ENCODE measurements at regions not wholly inside any gene's neighbourhood (a gene's known extent, or its start where the extent isn't known, plus 50 kb on each side); places are given as distances from the start of the nearest gene placed in this dataset.
"Not testable (repeated sequence)": the region's sequence is repeated elsewhere in the genome, so short reads cannot be mapped to it uniquely, and the experiment has no call there.

DNA sequence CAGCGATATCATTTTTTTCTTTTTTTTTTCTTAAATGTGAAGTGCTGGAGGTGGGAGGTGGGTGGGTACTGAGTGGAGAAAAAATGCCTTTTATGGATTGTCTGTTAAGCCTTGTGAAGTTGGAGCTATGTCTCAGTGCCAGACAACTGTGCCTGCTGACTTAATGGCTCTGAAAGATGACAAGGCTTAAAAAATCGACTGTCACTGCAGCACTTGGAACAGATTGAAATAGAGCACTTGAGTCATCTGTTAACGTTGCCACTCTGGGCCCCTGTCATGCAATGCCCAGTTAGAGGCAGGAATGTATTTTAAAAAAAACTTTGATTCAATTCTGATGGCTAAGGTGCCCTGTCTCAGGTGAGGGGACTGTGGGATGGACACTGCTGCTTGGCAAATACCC lies 108.2 kb upstream of the HS3ST2 start:
- in situ Hi-C loops (cut with MboI; ENCODE audit: low sequenced_read_pairs), result no loop called here

- in situ Hi-C loops (cut with MboI; ENCODE audit: low sequenced_read_pairs), result no loop called here
These were observed 103.6 kb upstream of the HS3ST2 start for GRCh38 chr16:22710326-22710725.

- in situ Hi-C loops (cut with MboI; ENCODE audit: low sequenced_read_pairs), result no loop called here
These were observed 102.1 kb upstream of the HS3ST2 start for GRCh38 chr16:22711847-22712246.

DNA sequence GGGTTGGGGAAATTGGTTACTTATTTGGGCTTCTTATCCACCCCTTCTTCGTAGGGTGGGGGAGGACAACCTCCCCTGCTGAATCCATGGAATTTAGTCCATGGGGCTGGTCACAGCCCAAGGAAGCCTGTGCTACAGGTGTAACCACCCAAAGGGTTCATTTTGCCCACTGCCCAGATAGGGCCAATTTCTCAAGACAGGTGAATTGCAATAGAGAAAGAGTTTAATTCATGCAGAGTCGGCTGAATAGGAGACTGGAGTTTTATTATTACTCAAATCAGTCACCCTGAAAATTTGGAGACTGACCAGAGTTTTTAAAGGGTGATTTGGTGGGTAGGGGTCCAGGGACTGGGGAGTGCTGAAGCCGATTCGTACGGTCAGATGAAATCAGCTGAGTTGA lies 101.5 kb upstream of the HS3ST2 start:
- in situ Hi-C loops (cut with MboI; ENCODE audit: low sequenced_read_pairs), result no loop called here

DNA sequence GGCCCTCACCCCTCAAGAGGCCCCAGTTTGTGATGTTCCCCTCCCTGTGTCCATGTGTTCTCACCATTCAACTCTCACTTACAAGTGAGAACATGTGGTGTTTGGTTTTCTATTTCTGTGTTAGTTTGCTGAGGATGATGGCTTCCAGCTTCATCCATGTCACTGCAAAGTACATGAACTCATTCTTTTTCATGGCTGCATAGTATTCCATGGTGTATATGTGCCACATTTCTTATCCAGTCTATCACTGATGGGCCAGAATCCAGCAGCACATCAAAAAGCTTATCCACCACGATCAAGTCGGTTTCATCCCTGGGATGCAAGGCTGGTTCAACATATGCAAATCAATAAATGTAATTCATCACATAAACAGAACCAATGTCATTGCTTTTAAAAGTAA lies 95.4 kb upstream of the HS3ST2 start:
- in situ Hi-C loops (cut with MboI; ENCODE audit: low sequenced_read_pairs), result not testable (repeated sequence)

GRCh38 chr16:22719945-22720344 lies 94.0 kb upstream of the HS3ST2 start:
- in situ Hi-C loops (cut with MboI; ENCODE audit: low sequenced_read_pairs), result no loop called here

DNA sequence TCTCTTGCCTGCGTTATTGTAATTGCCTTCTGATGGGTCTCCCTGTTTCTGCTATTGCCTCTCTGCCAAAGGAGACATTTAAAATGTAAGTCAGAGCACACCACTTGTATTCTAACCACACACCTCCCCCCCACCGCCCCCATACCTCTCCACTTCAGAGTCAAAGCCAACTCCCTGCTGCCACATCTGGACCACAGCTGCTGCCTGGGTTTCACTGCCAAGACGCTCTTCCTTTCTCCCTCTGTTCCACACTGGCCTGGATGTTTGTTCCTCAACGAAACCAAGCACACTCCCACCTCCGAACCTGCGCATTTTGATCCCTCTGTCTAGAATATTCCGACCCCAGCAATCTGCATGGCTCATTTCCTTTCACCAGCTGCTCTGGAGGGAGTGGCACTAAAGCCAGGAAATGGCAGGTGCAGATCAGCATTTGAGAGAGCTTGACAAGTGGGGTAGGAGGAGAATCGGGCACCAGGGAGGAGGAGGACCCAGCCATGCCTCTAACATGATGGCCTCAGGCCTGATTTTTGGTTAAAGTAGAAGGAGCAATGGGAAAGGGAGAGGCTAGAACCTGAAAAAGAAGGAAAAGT lies 92.4 kb upstream of the HS3ST2 start:
- in situ Hi-C loops (cut with MboI; ENCODE audit: low sequenced_read_pairs), result no loop called here

GRCh38 chr16:22722551-22723541 lies 91.1 kb upstream of the HS3ST2 start:
- in situ Hi-C loops (cut with MboI; ENCODE audit: low sequenced_read_pairs), result not testable (repeated sequence)

DNA sequence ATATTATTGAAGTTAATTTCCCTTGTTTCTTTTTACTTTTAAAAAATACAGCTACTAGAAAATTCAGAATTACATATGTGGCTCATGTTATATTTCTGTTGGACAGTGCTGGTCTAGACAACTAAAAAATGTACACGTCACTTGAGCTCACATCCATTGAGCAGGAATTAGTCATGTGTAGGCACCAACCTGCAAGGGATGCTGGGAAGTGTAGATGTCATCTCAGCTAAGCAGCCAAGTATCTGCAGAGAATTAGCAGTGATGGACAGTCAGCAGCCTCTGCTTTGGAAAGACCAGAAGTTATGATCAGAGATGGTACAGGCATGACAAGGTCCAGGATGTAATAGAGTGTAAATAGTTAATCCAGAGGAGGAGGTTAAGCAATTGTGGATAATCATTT lies 87.1 kb upstream of the HS3ST2 start:
- in situ Hi-C loops (cut with MboI; ENCODE audit: low sequenced_read_pairs), result no loop called here

GRCh38 chr16:22727285-22728166 lies 86.4 kb upstream of the HS3ST2 start:
- in situ Hi-C loops (cut with MboI; ENCODE audit: low sequenced_read_pairs), result no loop called here

DNA sequence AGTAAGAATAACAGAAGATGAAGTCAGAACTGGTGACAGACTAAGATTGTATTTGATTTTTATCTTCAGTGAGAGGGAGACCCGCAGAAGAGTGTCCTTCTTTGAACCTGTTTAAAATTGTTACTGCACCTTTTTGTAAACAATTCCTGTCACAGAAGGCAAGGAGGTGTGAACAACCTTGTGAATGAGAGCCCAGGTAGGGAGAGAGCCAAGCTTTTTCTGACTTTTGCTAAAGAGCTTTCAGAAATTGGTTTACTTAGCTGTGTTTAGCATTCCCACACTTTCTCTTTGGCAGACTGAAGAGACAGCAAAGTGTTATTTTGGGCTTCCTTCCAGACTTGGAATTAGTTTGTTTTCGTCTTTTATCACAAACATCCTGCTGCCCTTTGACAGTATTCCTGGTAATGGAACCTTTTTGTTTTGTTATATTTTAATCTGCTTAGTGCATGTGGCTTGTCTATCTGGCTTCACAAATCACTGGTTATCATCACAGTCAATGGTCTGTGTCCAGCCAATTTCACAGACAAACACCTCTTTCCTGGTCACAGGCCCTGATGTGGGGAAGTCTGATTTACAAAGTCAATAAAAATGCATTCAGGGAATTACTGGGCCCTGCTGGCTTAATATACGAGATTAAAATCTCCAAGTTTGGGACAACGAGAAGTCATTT lies 85.7 kb upstream of the HS3ST2 start:
- in situ Hi-C loops (cut with MboI; ENCODE audit: low sequenced_read_pairs), result no loop called here

DNA sequence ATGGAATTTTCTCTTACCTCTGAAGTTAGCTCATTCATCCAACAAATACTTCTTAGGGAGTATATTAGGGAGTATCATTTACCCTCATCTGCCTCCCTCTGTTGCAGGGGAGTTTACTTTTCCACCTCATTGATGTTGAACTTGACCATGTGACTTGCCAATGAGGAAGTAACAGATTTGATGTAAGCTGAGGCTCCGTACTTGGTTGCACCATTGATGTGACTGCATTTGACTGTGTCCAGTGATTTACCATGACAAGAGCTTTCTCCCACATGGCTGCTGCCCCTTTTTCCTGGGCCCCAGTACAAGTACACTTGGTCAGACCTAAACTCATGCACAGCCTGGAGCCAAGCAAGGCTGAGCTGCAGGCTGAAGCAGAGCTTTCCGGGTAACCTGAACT lies 81.6 kb upstream of the HS3ST2 start:
- in situ Hi-C loops (cut with MboI; ENCODE audit: low sequenced_read_pairs), result no loop called here

DNA sequence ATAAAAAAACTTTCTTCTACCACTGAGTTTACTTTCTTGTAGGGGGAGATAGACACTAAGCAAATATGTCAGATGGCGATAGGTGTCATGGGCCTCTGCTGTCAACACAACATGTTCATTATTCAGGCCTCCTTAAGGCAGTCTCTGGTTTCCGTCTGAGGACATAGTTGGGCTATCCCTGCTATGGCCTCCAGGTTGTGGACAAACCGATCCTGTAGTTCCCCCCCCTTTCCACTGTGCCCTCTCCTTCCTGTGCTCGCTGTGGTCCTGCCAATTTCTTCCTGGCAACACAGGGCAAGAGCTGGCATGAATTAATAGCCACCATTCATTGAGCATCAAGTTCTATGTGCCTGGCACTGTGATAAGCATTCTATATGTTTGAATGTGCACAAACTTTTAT lies 81.0 kb upstream of the HS3ST2 start:
- in situ Hi-C loops (cut with MboI; ENCODE audit: low sequenced_read_pairs), result no loop called here

DNA sequence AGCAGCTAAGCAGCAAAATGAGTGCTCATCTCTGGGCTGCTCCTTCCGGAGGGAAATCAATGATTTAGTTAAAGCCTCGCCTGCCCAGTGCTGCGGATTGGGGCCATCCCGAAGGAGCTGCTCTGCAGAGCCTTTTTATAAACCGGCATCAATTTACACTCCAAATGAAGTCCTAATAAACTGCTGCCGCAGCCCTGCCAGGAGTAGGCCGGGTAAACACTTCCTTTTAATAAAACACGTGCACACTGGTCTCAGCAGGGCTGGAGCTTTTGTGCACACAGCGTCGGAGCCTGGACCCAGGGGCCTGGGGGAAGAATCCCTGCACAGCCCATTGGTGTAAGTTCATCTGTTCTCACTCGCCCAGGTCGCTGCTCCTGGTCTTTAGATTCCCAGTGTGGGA lies 79.6 kb upstream of the HS3ST2 start:
- in situ Hi-C loops (cut with MboI; ENCODE audit: low sequenced_read_pairs), result no loop called here

GRCh38 chr16:22736791-22737190 lies 77.2 kb upstream of the HS3ST2 start:
- in situ Hi-C loops (cut with MboI; ENCODE audit: low sequenced_read_pairs), result no loop called here

GRCh38 chr16:22739077-22739476 lies 74.9 kb upstream of the HS3ST2 start:
- in situ Hi-C loops (cut with MboI; ENCODE audit: low sequenced_read_pairs), result no loop called here

DNA sequence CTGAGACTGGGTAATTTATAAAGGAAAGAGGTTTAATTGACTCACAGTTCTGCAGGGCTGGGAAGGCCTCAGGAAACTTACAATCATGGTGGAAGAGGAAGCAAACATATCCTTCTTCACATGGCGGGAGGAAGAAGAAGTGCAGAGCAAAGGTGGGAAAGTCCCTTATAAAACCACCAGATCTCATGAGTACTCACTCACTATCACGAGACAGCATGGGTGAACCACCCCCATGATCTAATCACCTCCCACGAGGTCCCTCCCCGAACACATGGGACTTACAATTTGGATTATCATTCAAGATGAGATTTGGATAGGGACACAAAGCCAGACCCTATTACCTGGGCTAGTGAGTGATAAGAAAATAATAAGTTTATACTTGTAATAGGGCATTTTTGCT lies 70.6 kb upstream of the HS3ST2 start:
- in situ Hi-C loops (cut with MboI; ENCODE audit: low sequenced_read_pairs), result no loop called here

GRCh38 chr16:22751104-22751667 lies 62.8 kb upstream of the HS3ST2 start:
- in situ Hi-C loops (cut with MboI; ENCODE audit: low sequenced_read_pairs), result no loop called here

GRCh38 chr16:22751685-22752084 lies 62.3 kb upstream of the HS3ST2 start:
- in situ Hi-C loops (cut with MboI; ENCODE audit: low sequenced_read_pairs), result no loop called here

- in situ Hi-C loops (cut with MboI; ENCODE audit: low sequenced_read_pairs), result no loop called here
These were observed 60.5 kb upstream of the HS3ST2 start for GRCh38 chr16:22753451-22753850.

GRCh38 chr16:22754577-22754976 lies 59.4 kb upstream of the HS3ST2 start:
- in situ Hi-C loops (cut with MboI; ENCODE audit: low sequenced_read_pairs), result no loop called here
